BJ (cell line): ENCODE measurements at regions not wholly inside any gene's neighbourhood (a gene's known extent, or its start where the extent isn't known, plus 50 kb on each side); places are given as distances from the start of the nearest gene placed in this dataset.

Source experiments
- CTCF ChIA-PET: fragments of 350-600 bp; formaldehyde crosslinking; extraction: SDS; loops from one replicate; lab custom pipeline; 2021; ENCODE audit warnings: antibody characterized with exemption, inconsistent platforms; lab: Yijun Ruan, JAX
- POLR2A ChIA-PET: fragments of 300-600 bp; sonication (Branson Sonifier 250); formaldehyde crosslinking; extraction: SDS; loops from one replicate; lab custom pipeline; 2021; ENCODE audit warnings: antibody characterized with exemption; lab: Charles Lee
- DNase-seq: peaks from one replicate; pipeline ENCODE4 v3.0.0-alpha.2; 2011; ENCODE audit warnings: low read depth
- H3K27me3 ChIP-seq: 2 replicates; pipeline ENCODE4 v1.6.0; 2011; ENCODE audit warnings: low read length; ENCODE audit not compliant: control insufficient read depth, insufficient read depth
- H3K36me3 ChIP-seq: 2 replicates; pipeline ENCODE4 v1.5.1; 2011; ENCODE audit warnings: low read length; ENCODE audit not compliant: control insufficient read depth, insufficient read depth
- H3K4me3 ChIP-seq: 2 replicates; pipeline ENCODE4 v1.5.1; 2011; ENCODE audit warnings: low read depth, mild to moderate bottlenecking, control low read depth, low read length
- CTCF ChIP-seq: IDR thresholded peaks from 2 replicates; pipeline ENCODE4 v1.5.1; 2011; ENCODE audit warnings: low read depth, mild to moderate bottlenecking, control low read depth, inconsistent platforms, low read length, moderate library complexity; ENCODE audit not compliant: insufficient read depth

GRCh38 chr20:58139849-58140786 is 88.3 kb downstream of the ANKRD60 start:
- Histone ChIP-seq H3K36me3 (no peaks in the 10 kb centered on the region), H3K27me3 (peaks cover 26% of the 10 kb centered on the region), H3K4me3 (no peak overlapping the region)
- no peak for TF ChIP-seq CTCF
- CTCF ChIA-PET, result interaction anchor here (0.5 kb wide), 1 partner anchor 867 kb away, joined by 3 read pairs; no protein-coding TSS in a partner anchor
- POLR2A ChIA-PET, result no interaction called here
- no peak for DNase-seq

GRCh38 chr20:58138395-58138794 is 90.1 kb downstream of the ANKRD60 start:
- H3K27me3 ChIP-seq, result peaks cover 29% of the 10 kb centered on the region
- no peak for TF ChIP-seq CTCF
- CTCF ChIA-PET, result no interaction called here
- H3K4me3 ChIP-seq, result no peak overlapping the region
- POLR2A ChIA-PET, result no interaction called here
- no peaks in the 10 kb centered on the region for H3K36me3 ChIP-seq
- no peak for DNase-seq

GRCh38 chr20:58137651-58138265 is 90.7 kb downstream of the ANKRD60 start:
- H3K4me3 ChIP-seq, result no peak overlapping the region
- no peaks in the 10 kb centered on the region for H3K36me3 ChIP-seq
- ChIA-PET POLR2A (no interaction called here), CTCF (no interaction called here)
- DNase-seq, result no peak
- H3K27me3 ChIP-seq, result peaks cover 29% of the 10 kb centered on the region
- no peak for TF ChIP-seq CTCF

- TF ChIP-seq CTCF, result no peak
- Histone ChIP-seq H3K4me3 (no peak overlapping the region), H3K36me3 (no peaks in the 10 kb centered on the region), H3K27me3 (peaks cover 29% of the 10 kb centered on the region)
- ChIA-PET CTCF (no interaction called here), POLR2A (no interaction called here)
- DNase-seq, result no peak
These were observed 91.2 kb downstream of the ANKRD60 start for GRCh38 chr20:58137236-58137635.

- ChIA-PET CTCF (interaction anchor here (2.3 kb wide), 1 partner anchor 49 kb away, joined by 7 read pairs; no protein-coding TSS in a partner anchor), POLR2A (no interaction called here)
- Histone ChIP-seq H3K4me3 (no peak overlapping the region), H3K36me3 (no peaks in the 10 kb centered on the region), H3K27me3 (peaks cover 29% of the 10 kb centered on the region)
- no peak for DNase-seq
- TF ChIP-seq CTCF, result no peak
These were observed 92.3 kb downstream of the ANKRD60 start for GRCh38 chr20:58136149-58136484.
